Panc1 (cell line): ENCODE measurements at regions not wholly inside any gene's neighbourhood (a gene's known extent, or its start where the extent isn't known, plus 50 kb on each side); places are given as distances from the start of the nearest gene placed in this dataset.

Experiments used
- ATAC-seq: fragments of 200-7000 bp; cut with Tn5 transposase; 2 replicates; pipeline ENCODE4 v1.9.1; 2020; ENCODE audit warnings: mild to moderate bottlenecking, moderate library complexity
- BruUV-seq: library from RNA; stranded (reverse); fragments of 400-500 nt; replicated peaks from 2 replicates; lab custom pipeline; 2021; lab: Mats Ljungman, UMichigan
- CTCF ChIA-PET: fragments of 300-600 bp; sonication (Branson Sonifier 250); formaldehyde crosslinking; loops from one replicate; lab custom pipeline; 2022; ENCODE audit warnings: antibody characterized with exemption; lab: Charles Lee
- POLR2A ChIA-PET: fragments of 300-600 bp; sonication (Branson Sonifier 250); formaldehyde crosslinking; loops from one replicate; lab custom pipeline; 2022; ENCODE audit warnings: antibody characterized with exemption; lab: Charles Lee
- DNase-seq: peaks from one replicate; pipeline ENCODE4 v3.0.0-alpha.2; 2010; ENCODE audit warnings: low read depth, low spot score
- H3K27ac ChIP-seq: 2 replicates; pipeline ENCODE4 v1.5.1; 2011; ENCODE audit warnings: mild to moderate bottlenecking, low read length, inconsistent platforms
- H3K27me3 ChIP-seq: fragments of 200-500 bp; sonication (Bioruptor generic); 2 replicates; pipeline ENCODE4 v1.6.0; 2014; ENCODE audit warnings: low read length, inconsistent platforms; ENCODE audit not compliant: control insufficient read depth, insufficient read depth
- H3K36me3 ChIP-seq: fragments of 200-500 bp; sonication (Bioruptor generic); 2 replicates; pipeline ENCODE4 v1.5.1; 2014; ENCODE audit warnings: inconsistent platforms, mild to moderate bottlenecking, low read length, moderate library complexity; ENCODE audit not compliant: control insufficient read depth, insufficient read depth
- H3K4me1 ChIP-seq: 2 replicates; pipeline ENCODE4 v1.5.1; 2011; ENCODE audit warnings: inconsistent platforms, mild to moderate bottlenecking, low read length, moderate library complexity; ENCODE audit not compliant: control insufficient read depth, insufficient read depth
- H3K4me3 ChIP-seq, 2 experiments: 2 replicates each; pipeline ENCODE4 v1.5.1; 2011 to 2012; ENCODE audit warnings: low read depth in 2 of 2, low read length in 2 of 2, mild to moderate bottlenecking in 2 of 2, inconsistent platforms in 1 of 2, moderate library complexity in 1 of 2
- H3K9me3 ChIP-seq: fragments of 200-500 bp; sonication (Bioruptor generic); 2 replicates; pipeline ENCODE4 v1.5.1; 2014; ENCODE audit warnings: low read depth, mild to moderate bottlenecking, inconsistent platforms, low read length, moderate library complexity; ENCODE audit not compliant: control insufficient read depth, insufficient read depth
- POLR2AphosphoS5 ChIP-seq: IDR thresholded peaks from 2 replicates; pipeline ENCODE4 v1.6.1; 2012; ENCODE audit warnings: mild to moderate bottlenecking, low read depth, low read length, moderate library complexity
- SIN3A ChIP-seq: IDR thresholded peaks from 2 replicates; pipeline ENCODE4 v1.6.1; 2012; ENCODE audit warnings: low read depth, mild to moderate bottlenecking, low read length, moderate library complexity, borderline replicate concordance; ENCODE audit not compliant: insufficient read depth
- TCF7L2 ChIP-seq: IDR thresholded peaks from 2 replicates; pipeline ENCODE4 v1.6.1; 2011; ENCODE audit warnings: mild to moderate bottlenecking, low read depth, low read length, inconsistent platforms
- in situ Hi-C: cut with HindIII; loops from 2 replicates; pipeline ENCODE4 v1.10.0; 2016; ENCODE audit warnings: low sequenced_read_pairs, low pct_unique_long_range_greater_than_20kb
- intact Hi-C: fragments of 100-400 bp; cut with micrococcal nuclease; formaldehyde crosslinking; loops from one replicate; pipeline ENCODE4 v1.10.0; 2022; ENCODE audit not compliant: unreplicated experiment
- TF ChIP-seq, protein P1 (sequence below), 2 experiments: IDR thresholded peaks; 2 replicates each; pipeline ENCODE4 v1.6.1; 2011 to 2012; ENCODE audit warnings: low read depth in 2 of 2, control low read depth in 1 of 2, low read length in 1 of 2, mild to moderate bottlenecking in 1 of 2, moderate library complexity in 1 of 2; ENCODE audit not compliant: insufficient read depth in 1 of 2
- TF ChIP-seq, protein P2 (sequence below): fragments of 450-650 bp; IDR thresholded peaks from 2 replicates; pipeline ENCODE4 v1.5.1; 2017; ENCODE audit warnings: mild to moderate bottlenecking

DNA sequence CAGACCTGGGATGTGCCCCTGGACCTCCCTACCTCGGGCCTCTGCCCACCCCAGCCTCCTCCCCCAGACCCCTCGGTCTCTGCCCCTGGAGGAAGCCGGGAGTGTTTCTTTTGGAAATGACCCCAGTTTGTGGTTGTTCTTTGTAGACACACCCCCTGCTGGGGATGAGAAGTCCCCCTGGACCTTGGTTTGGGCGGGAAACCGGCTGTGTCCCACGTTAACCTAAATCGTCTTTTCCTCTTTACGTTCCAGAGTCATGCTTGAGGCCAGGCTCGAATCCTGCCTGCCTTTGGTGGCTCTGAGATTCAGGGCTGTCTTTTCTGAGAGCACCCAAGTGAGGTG, 116.6 kb downstream of the METRNL start:
- in situ Hi-C loops, result no loop called here
- no peak for ATAC-seq
- POLR2A ChIA-PET, result no interaction called here

DNA sequence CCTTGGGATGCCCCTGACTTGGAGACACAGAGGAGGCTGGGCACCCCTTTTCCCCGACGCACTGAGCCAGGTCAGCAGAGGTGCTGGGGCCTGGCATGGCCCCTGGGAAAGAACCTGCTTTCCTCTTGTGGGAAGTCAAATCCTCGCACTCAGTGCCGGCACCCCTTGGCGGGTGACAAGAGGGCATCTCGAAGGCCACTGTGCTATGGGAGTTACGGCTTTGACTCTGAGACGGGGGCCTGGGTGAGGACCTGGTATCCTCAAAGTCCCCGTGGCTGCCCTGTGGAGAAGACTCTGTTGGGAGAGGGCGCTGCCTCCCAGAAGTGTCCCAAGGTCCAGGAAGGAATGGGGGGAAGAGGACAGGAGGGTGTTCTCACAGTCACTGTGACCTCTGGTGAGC, 117.0 kb downstream of the METRNL start:
- H3K27me3 ChIP-seq, result no peaks in the 10 kb centered on the region
- H3K36me3 ChIP-seq, result no peaks in the 10 kb centered on the region
- POLR2A ChIA-PET, result no interaction called here
- DNase-seq (no peak), ATAC-seq (no peak)
- no peaks in the 10 kb centered on the region for H3K4me1 ChIP-seq
- H3K9me3 ChIP-seq, result no peaks in the 10 kb centered on the region
- CTCF ChIA-PET, result interaction anchor here (0.8 kb wide), 1 partner anchor 120 kb away, joined by 3 read pairs; no protein-coding TSS in a partner anchor
- no peak overlapping the region for H3K4me3 ChIP-seq
- no peak for TF ChIP-seq TCF7L2
- TF ChIP-seq POLR2AphosphoS5, result no peak
- TF ChIP-seq, protein P1, sequence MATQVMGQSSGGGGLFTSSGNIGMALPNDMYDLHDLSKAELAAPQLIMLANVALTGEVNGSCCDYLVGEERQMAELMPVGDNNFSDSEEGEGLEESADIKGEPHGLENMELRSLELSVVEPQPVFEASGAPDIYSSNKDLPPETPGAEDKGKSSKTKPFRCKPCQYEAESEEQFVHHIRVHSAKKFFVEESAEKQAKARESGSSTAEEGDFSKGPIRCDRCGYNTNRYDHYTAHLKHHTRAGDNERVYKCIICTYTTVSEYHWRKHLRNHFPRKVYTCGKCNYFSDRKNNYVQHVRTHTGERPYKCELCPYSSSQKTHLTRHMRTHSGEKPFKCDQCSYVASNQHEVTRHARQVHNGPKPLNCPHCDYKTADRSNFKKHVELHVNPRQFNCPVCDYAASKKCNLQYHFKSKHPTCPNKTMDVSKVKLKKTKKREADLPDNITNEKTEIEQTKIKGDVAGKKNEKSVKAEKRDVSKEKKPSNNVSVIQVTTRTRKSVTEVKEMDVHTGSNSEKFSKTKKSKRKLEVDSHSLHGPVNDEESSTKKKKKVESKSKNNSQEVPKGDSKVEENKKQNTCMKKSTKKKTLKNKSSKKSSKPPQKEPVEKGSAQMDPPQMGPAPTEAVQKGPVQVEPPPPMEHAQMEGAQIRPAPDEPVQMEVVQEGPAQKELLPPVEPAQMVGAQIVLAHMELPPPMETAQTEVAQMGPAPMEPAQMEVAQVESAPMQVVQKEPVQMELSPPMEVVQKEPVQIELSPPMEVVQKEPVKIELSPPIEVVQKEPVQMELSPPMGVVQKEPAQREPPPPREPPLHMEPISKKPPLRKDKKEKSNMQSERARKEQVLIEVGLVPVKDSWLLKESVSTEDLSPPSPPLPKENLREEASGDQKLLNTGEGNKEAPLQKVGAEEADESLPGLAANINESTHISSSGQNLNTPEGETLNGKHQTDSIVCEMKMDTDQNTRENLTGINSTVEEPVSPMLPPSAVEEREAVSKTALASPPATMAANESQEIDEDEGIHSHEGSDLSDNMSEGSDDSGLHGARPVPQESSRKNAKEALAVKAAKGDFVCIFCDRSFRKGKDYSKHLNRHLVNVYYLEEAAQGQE (IDR thresholded peaks at IDR 0.05; ENCODE audit: insufficient read depth in 1 of 2, low read depth in 2 of 2, low read length in 1 of 2), result no peak
- no peak for TF ChIP-seq SIN3A
- TF ChIP-seq, protein P2, sequence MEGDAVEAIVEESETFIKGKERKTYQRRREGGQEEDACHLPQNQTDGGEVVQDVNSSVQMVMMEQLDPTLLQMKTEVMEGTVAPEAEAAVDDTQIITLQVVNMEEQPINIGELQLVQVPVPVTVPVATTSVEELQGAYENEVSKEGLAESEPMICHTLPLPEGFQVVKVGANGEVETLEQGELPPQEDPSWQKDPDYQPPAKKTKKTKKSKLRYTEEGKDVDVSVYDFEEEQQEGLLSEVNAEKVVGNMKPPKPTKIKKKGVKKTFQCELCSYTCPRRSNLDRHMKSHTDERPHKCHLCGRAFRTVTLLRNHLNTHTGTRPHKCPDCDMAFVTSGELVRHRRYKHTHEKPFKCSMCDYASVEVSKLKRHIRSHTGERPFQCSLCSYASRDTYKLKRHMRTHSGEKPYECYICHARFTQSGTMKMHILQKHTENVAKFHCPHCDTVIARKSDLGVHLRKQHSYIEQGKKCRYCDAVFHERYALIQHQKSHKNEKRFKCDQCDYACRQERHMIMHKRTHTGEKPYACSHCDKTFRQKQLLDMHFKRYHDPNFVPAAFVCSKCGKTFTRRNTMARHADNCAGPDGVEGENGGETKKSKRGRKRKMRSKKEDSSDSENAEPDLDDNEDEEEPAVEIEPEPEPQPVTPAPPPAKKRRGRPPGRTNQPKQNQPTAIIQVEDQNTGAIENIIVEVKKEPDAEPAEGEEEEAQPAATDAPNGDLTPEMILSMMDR, result no peak
- intact Hi-C loops (no loop called here), in situ Hi-C loops (no loop called here)
- BruUV-seq, result no TSS peak
- no peak overlapping the region for H3K27ac ChIP-seq

More for the DNA sequence above, 116.6 kb downstream of the METRNL start:
- no peaks in the 10 kb centered on the region for H3K27me3 ChIP-seq
- CTCF ChIA-PET, result no interaction called here
- TF ChIP-seq TCF7L2 (no peak), POLR2AphosphoS5 (no peak), SIN3A (no peak)
- TF ChIP-seq, protein P2, result no peak
- TF ChIP-seq, protein P1 (IDR thresholded peaks at IDR 0.05; ENCODE audit: insufficient read depth in 1 of 2, low read depth in 2 of 2, low read length in 1 of 2), result no peak
- no peaks in the 10 kb centered on the region for H3K36me3 ChIP-seq
- intact Hi-C loops, result no loop called here
- DNase-seq, result no peak
- H3K4me1 ChIP-seq, result no peaks in the 10 kb centered on the region
- no peaks in the 10 kb centered on the region for H3K9me3 ChIP-seq
- BruUV-seq, result no TSS peak
- no peak overlapping the region for H3K4me3 ChIP-seq
- H3K27ac ChIP-seq, result no peak overlapping the region
